Stimulated activated CD4-positive, alpha-beta T cell treated with anti-CD3 and anti-CD28 coated beads, TNF-alpha, amount 100 ng/mL, for 48 hours (primary cell): ENCODE measurements at regions not wholly inside any gene's neighbourhood (a gene's known extent, or its start where the extent isn't known, plus 50 kb on each side); places are given as distances from the start of the nearest gene placed in this dataset.
"Not testable (repeated sequence)": the region's sequence is repeated elsewhere in the genome, so short reads cannot be mapped to it uniquely, and the experiment has no call there.

Experiments
- DNase-seq, 3 donors: peaks; one replicate each; pipeline ENCODE4 v3.0.0-alpha.2; 2020; ENCODE audit warnings: low read depth in 3 of 3

DNA sequence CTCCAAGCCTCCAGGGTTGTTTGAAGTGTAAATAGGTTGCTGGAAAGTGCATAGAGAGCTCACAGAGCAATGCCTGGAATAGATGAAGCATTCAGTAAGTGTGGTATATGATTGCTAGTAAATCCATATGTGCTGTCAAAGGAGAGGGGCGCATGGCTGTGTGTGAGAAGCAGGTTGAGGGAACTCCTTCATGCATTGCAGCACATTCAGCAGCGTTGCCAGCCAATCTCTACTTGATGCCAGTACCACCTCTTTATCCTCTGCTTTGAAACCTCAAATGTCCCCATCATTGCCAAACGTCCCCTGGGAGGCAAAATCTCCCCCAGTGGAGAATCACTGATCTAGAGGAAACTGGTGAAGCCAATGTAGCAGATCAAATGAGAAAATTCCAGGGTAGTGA lies 82.7 kb upstream of the RALGAPA2 start:
- DNase-seq: no peak

DNA sequence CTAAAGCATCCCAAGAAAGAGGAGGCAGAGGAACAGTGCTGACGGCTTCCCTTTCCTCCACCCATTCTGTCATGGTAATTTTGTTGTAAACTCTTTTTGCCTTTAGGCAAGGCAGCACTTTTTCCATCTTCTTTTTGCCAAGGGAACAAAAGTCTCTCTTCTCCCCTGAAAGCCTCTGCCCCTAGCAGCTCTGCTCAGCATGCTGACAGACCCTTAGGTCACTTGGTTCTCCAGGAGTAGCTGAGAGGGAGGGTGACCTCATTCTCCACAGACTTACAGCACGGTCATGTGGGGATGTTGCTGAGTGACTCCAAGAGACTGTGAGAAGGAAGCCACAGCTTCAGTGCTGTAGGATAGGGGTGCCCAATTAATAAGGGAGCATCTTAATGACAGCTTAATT lies 81.1 kb upstream of the RALGAPA2 start:
- no peak for DNase-seq

DNA sequence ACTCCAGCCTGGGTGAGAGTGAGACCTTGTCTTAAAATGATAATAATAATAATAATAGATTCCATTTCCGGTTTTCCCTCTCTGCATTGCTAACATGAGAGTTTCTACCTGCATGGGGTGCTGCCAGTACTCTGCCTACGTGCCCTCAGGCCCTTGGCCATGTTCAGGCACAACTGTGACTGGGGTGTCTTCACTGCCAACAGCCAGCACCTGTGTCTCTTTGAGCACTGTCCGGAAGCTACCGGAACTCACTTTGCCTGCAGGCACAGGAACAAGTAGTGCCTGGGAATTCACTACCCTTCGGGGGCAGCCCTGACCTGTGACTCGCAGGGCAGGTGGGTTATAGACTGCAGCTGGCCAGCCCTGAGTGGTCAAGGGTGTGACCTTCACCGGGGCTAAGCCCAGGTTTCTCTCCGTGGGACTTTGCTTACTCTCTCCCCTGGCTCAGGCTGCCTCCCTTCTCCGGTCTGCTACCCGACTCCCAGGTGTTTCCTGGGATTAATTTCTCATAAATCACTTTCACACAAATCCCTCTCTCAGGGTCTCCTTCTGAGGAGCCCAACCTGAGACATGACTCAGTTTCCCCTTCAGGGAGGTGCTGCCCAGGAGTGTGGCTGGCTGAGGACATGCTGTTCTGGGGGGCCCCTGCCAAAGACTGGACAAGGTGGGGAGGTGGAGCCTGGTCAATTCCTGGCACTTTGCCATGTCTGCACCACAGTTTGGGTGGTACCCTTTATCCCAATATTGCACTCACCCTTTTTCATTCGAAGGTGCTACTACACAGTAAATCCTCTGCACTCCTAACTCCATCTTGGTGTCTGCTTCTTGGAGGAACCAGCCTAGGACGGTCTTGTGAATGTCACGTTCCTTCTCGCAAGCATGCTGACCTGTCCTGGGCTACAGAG lies 79.5 kb upstream of the RALGAPA2 start:
- DNase-seq: no peak

DNA sequence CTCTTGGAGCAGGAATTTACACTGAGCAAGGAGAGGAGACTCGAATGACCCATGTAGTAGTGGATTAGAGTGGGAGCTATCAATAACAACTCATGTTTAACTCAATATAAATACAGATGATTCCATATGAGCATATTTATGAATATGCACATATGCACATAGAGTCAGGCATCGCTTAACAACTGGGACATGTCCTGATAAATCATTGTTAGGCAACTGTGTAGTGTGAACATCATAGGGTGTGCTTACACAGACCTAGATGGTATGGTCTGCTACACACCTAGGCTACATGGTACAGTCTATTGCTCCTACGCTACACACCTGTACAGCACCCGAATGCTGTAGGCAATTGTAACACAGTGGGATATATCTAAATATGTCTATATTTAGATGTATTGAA lies 75.9 kb upstream of the RALGAPA2 start:
- DNase-seq: no peak

DNA sequence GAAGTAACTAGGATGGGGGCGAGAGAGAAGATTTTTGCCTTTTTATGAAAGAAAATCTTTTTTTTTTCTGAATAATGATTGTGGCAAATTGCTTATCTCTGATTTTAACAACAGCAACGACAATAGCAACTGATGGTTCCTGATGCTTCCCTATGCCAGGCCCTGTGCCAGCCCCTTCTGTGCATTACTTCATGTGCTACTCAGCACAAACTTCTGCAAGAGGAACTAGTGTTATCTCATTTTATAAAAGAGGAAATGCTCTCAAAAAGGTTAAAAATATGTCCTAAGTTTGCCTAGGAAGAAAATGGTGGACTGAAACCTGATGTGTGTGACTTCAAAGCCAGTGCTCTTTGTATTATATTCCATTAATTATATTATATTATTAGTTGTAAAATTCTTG lies 74.0 kb upstream of the RALGAPA2 start:
- no peak for DNase-seq

DNA sequence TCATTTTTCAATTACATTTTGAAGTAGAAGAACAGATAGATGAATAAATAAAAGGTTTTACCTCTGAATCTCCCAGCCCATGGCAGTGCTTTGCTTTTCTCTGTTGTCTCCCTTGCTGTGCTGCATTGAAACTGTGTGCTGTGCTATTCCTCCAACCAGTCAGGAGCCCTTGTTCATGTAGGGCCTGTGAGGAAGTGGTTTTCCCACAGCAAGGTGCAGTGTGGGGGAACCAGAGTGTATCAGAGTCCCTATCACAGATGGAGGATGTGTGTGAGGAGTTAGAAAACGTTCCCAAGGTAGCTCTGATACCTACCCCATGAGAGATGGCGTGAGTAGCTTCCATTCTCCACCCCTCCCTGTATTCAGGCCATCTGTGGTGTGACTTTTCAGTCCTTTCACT lies 72.8 kb upstream of the RALGAPA2 start:
- no peak for DNase-seq

DNA sequence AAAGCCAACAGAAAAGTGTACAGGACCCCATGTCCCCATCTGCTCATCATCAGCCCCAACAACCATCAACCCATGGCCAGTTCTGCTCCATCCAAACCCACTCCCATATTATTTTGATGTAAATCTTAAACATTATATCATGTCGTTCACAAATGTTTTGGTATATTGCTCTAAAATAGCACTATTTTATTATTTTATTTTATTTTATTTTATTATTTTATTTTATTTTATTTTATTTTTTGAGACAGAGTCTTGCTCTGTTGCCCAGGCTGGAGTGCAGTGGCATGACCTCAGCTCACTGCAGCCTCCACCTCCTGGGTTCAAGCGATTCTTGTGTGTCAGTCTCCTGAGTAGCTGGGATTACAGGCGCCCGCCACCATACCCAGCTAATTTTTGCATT lies 72.0 kb upstream of the RALGAPA2 start:
- DNase-seq: not testable (repeated sequence)

DNA sequence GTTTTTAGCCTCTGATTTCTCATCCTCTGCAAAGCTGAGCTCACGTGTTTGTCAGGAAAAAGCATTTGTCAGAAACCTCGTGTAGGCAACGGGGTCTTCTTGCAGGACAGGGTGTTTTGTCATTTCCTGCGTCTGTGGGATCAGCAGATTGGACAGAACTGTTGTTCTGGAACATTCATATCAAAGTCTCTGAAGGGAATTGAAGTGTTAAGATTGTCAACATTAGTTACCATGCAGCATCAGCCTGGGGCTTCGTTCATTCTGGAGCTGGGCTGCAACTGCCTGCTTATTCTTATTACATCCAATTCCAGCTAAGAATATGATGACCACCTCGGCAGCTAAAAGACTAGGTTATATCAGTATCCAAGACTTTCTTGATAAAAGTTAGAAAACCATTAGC lies 71.0 kb upstream of the RALGAPA2 start:
- DNase-seq: no peak

DNA sequence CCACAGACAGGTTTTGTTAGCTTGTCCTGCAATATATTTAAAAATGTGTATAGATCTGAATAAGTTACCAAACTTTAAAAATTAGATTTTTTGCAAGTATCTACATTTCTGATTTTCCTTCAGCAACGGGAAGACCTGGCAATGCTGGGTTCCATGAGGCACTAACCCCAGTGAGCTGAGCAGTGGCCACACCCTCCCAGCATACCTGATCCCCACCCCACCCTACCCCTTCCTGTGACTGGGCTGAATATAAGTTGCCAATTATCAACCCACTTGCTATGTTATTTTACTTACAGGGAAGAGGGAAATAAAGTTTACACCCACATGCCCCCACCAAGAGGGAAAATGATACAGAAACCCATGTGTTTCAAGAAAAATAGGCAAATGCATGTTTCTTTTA lies 70.3 kb upstream of the RALGAPA2 start:
- DNase-seq: no peak

DNA sequence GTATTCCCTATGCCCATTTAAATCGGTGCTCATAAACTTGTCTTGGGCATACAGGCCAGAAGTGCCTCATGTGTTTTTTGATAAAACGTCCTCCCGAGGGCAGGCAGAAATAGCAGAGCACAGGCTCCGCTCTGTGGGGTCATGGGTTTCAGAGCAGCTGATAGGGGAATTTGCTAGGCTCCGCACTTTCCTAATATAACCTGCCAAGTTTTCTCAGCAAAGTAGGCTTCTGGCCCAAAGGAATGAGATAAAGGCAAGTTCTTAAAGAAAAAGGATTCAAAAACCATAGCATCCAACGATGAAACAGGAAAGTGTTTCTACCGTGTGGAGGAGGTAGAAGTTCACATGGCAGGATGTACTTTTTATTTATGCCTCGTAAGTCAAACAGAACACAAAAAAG lies 69.8 kb upstream of the RALGAPA2 start:
- no peak for DNase-seq

DNA sequence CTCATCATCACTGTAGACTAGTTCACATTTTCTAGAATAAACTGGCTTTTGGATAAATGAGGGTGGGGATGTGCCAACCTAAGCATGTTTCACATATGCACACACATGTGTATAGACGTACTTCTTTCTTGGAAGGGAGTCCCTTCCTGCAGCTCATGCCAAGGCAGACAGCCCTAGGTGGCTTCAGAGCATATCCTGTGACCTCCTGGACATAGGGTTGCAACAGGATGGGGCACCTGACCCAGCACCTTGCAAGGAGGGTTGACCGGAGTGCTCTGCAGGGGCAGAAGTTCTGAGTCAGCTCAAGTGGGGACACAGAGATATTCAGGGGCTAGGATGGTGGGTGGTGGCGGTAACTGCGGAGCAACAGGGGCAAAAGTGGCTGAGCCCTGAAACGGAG lies 68.6 kb upstream of the RALGAPA2 start:
- DNase-seq: no peak

DNA sequence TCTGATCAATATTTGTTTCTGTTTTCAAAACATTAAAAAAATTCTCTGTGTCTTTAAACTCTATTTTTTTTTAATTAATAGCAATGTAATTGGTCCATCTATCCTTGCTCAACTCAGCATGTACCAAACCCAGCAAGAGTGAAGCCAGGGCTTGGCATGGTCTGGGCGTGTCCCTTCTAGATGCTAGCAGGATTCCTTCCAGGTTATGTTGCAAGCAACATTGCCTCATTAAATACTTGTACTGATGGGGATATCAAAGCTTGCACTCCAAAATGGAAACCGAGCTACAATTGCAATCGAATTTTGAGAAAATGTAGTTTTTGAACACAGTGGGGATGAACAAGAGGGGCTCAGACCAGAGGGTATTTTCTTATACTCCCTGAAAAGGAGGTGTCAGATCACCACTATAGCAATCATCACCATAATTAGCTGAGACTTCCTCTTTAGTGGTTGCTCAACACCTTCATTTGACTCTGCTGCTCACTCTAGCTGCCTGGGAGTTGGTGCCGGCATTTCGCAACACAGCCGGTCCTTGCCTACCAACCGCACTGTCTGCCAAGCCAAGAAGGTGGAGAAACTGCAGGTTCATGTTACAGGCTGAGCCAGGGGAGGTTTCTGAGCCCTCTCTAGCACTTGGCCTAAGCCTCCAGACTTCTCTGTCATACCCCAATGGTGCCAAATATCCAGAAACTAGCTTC lies 67.8 kb upstream of the RALGAPA2 start:
- no peak for DNase-seq

DNA sequence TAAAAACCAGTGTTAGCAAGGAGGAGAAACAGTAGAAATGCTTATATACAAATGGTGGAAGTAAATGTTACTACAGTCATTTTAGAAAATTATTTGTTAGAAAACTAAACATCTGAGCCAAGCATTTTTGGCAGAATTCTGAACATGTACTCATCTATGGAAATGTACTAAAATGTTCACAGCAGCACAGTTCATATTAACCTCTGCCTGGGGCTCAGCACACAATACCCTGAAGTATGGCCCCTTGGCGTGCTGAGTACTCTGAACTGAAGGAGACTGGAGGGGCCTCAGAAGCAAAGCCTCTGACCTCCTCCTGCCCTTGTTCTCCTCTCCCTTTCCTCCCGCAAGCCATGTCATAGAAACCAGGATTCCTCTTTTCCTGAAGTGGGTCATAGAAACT lies 66.2 kb upstream of the RALGAPA2 start:
- no peak for DNase-seq

DNA sequence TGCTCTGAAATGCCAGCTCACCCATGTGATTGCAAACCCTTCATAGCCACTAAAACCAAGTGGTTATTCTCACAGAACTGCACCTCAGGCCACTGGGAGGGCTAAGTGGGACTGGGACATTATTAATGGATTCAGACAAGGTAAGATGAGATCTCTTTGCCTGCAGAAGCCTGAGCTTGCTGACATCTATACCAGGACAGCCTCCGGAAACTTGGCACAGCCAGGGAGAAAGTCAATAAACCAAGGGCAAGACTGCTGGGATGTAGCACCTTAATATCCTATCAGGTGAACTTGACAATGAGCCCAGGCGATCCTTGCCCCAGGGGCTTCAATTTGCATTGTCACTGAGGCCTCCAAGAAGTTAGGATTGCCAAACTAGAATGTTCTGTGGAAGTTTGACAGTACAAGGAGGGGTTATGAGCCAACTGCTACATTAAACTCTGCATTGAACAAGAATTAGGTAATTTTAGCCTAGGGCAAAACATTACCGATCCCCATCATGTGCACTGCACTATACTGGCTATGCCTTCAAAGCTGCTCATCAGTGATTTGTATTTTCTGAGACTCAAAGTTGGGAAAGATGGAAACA lies 60.1 kb upstream of the RALGAPA2 start:
- DNase-seq: no peak

DNA sequence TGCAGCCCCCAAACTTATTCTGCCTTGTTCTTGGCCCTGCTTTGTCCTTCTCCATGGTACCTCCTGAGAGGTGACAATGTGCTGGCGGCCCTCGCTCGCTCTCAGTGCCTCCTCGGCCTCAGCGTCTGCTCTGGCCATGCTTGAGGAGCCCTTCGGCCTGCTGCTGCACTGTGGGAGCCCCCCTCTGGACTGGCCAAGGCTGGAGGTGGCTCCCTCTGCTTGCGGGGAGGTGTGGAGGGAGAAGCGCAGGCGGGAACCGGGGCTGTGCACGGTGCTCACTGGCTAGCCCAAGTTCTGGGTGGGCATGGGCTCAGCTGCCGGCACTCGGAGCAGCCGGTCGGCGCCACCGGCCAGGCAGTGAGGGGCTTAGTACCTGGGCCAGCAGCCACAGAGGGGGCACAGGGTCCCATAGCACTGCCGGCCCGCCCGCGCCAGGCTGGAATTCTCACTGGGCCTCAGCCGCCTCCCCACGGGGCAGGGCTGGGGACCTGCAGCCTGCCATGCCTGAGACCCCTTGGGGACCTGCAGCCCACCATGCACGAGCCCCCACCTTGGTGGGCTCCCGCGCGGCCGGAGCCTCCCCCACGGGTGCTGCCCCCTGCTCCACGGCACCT lies 55.9 kb upstream of the RALGAPA2 start:
- DNase-seq: no peak

DNA sequence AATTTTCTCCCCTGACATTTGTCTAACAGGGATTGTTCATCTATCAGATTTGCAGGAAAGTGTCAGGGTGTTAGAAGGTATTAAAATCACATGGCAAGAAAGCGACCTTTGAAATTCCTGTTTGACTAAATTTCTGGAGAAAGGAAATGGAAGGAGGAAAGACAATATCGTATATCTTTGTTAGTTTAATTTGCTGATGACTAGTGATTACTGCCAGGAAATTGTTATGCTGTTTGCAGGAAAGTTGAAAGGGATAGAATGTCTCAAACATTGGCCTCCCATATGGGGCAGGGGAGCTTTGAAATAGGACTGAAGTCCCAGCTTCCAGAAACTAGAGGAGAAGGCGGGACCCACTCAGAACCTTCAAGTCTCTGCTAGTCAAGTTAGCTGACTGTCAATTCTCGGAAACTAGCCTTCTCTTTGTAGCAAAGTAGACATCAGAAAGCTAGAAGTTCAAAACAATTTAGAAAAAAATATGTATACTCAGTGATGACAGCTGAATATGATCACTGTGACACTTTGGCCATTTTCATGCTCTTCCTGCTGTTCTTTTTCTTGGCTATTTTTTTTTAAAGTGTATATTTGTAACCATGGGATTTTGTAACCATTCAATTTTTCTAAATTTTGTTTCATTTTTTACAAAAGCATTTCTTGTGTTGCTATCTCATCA lies 53.4 kb upstream of the RALGAPA2 start:
- no peak for DNase-seq

DNA sequence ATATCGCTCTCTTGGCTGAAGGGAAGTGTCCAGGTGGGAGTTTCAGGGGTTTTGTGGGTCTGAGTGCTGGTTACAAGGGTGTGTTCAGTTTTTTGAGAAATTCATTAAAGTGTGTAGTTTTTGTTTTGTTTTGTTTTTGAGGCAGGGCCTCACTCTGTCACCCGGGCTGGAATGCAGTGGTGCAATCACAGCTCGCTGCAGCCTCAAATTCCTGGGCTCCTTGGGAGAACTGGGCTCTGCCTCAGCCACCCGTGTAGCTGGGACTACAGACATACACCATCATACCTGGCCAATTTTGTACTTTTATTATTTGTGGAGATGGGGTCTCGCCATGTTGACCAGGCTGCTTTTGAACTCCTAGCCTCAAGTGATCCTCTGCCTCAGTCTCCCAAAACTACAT lies 51.2 kb upstream of the RALGAPA2 start:
- DNase-seq: no peak
